ENCODE measurements at regions not wholly inside any gene's neighbourhood (a gene's known extent, or its start where the extent isn't known, plus 50 kb on each side); places are given as distances from the start of the nearest gene placed in this dataset.

GRCh38 chr2:121043827-121044222 is 241.2 kb downstream of the TFCP2L1 start:
- TF ChIP-seq POLR2AphosphoS5 (IDR thresholded peaks at IDR 0.05; ENCODE audit: low read depth, low read length) (no peak), TAF1 (IDR thresholded peaks at IDR 0.05; ENCODE audit: low read depth, low read length) (no peak), POLR2A (IDR thresholded peaks at IDR 0.05; ENCODE audit: low read depth, low read length) (no peak), PAX5 (IDR thresholded peaks at IDR 0.05; ENCODE audit: insufficient read depth, low read length, severe bottlenecking) (no peak), SPI1 (IDR thresholded peaks at IDR 0.05; ENCODE audit: low read depth, low read length) (no peak), POU2F2 (IDR thresholded peaks at IDR 0.05; ENCODE audit: low read depth, low read length) (no peak)
